Astrocyte (in vitro differentiated cells and primary cell): ENCODE measurements at regions not wholly inside any gene's neighbourhood (a gene's known extent, or its start where the extent isn't known, plus 50 kb on each side); places are given as distances from the start of the nearest gene placed in this dataset.
"Not testable (repeated sequence)": the region's sequence is repeated elsewhere in the genome, so short reads cannot be mapped to it uniquely, and the experiment has no call there.

Experiments used
- EZH2 ChIP-seq: IDR thresholded peaks from 2 replicates; pipeline ENCODE4 v1.6.1; 2012; ENCODE audit warnings: mild to moderate bottlenecking, low read length, inconsistent platforms; ENCODE audit not compliant: insufficient read depth
- TF ChIP-seq, protein P1 (sequence below): IDR thresholded peaks from 2 replicates; pipeline ENCODE4 v1.5.1; 2011; ENCODE audit warnings: low read depth, mild to moderate bottlenecking, inconsistent platforms, low read length, moderate library complexity; ENCODE audit not compliant: insufficient read depth

DNA sequence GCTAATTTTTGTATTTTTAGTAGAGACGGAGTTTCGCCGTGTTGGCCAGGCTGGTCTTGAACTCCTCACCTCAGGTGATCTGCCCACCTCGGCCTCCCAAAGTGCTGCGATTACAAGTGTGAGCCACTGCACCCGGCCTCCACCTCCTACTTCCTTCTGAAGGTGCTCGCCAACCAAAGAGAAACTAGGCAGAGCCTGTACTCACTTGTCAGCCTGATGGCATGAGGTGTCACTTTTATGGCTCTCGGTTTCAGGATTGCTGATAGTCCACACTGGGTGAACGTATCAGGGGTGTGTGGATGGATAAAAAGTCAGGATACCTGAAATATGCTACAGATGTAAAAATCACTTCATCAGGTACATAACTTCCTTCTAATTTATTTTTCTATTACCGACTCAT, 468.3 kb downstream of the DIRAS2 start:
- not testable (repeated sequence) for TF ChIP-seq EZH2
- TF ChIP-seq, protein P1, sequence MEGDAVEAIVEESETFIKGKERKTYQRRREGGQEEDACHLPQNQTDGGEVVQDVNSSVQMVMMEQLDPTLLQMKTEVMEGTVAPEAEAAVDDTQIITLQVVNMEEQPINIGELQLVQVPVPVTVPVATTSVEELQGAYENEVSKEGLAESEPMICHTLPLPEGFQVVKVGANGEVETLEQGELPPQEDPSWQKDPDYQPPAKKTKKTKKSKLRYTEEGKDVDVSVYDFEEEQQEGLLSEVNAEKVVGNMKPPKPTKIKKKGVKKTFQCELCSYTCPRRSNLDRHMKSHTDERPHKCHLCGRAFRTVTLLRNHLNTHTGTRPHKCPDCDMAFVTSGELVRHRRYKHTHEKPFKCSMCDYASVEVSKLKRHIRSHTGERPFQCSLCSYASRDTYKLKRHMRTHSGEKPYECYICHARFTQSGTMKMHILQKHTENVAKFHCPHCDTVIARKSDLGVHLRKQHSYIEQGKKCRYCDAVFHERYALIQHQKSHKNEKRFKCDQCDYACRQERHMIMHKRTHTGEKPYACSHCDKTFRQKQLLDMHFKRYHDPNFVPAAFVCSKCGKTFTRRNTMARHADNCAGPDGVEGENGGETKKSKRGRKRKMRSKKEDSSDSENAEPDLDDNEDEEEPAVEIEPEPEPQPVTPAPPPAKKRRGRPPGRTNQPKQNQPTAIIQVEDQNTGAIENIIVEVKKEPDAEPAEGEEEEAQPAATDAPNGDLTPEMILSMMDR: not testable (repeated sequence)
